ENCODE measurements at regions not wholly inside any gene's neighbourhood (a gene's known extent, or its start where the extent isn't known, plus 50 kb on each side); places are given as distances from the start of the nearest gene placed in this dataset.

DNA sequence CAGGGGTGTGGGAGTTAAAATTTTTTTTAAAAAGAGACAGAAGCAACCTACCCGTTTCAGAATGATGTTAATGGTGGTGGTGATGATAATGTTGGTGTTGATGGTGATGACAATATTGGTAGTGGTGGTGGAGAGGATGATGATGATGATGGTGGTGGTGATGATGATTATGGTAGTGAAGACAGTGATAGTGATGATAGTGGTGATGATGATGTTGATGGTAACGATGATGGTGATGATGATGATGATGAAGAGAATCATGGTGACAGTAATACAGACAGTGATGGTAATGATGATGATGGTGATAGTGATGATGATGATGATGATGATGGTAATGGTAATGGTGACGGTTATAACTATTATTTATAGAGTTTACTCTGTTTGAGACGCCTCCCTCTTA is 117.6 kb downstream of the ICE1 start:
- Mint-ChIP-seq H3K9me3 (ENCODE audit: low read depth) (no peaks in the 10 kb centered on the region), H3K4me3 (no peak overlapping the region), H3K27me3 (peaks cover 2% of the 10 kb centered on the region), H3K27ac (no peak overlapping the region), H3K36me3 (no peaks in the 10 kb centered on the region), H3K4me1 (ENCODE audit: low read depth) (no peaks in the 10 kb centered on the region)
